Keratinocyte (primary cell): ENCODE measurements at regions not wholly inside any gene's neighbourhood (a gene's known extent, or its start where the extent isn't known, plus 50 kb on each side); places are given as distances from the start of the nearest gene placed in this dataset.

ENCODE experiments used
- DNase-seq: peaks from one replicate; pipeline ENCODE4 v3.0.0-alpha.2; 2011; ENCODE audit warnings: low read depth, missing footprints, low spot score
- FAIRE-seq: peaks from 2 replicates; lab custom pipeline; 2011; peaks lifted over from hg19 to GRCh38; lab: Jason Lieb, UNC
- H2AFZ ChIP-seq: 2 replicates; pipeline ENCODE4 v1.6.0; 2012; ENCODE audit warnings: low read length, control low read depth, inconsistent platforms; ENCODE audit not compliant: control insufficient read depth
- H3K27ac ChIP-seq: 2 replicates; pipeline ENCODE4 v1.5.1; 2011; ENCODE audit warnings: low read length; ENCODE audit not compliant: control insufficient read depth, insufficient read depth
- H3K27me3 ChIP-seq: 3 replicates; pipeline ENCODE4 v1.6.0; 2011; ENCODE audit warnings: low read length; ENCODE audit not compliant: control insufficient read depth, insufficient read depth; ENCODE audit errors: extremely low read depth
- H3K36me3 ChIP-seq, 2 experiments: 2 replicates in 1 of 2; 3 replicates in 1 of 2; pipeline ENCODE4 v1.5.1; 2011; ENCODE audit warnings: low read length in 2 of 2, mild to moderate bottlenecking in 1 of 2; ENCODE audit not compliant: control insufficient read depth in 2 of 2, insufficient read depth in 2 of 2; ENCODE audit errors: extremely low read depth in 1 of 2
- H3K4me1 ChIP-seq: 3 replicates; pipeline ENCODE4 v1.5.1; 2011; ENCODE audit warnings: low read length; ENCODE audit not compliant: control insufficient read depth, insufficient read depth; ENCODE audit errors: extremely low read depth
- H3K4me2 ChIP-seq: 3 replicates; pipeline ENCODE4 v1.6.0; 2011; ENCODE audit warnings: low read depth, low read length; ENCODE audit not compliant: control insufficient read depth, insufficient read depth; ENCODE audit errors: extremely low read depth
- H3K4me3 ChIP-seq, 3 experiments: fragments of 200-600 bp in 1 of 3; sonication (generic) in 1 of 3; 2 replicates in 2 of 3; 3 replicates in 1 of 3; pipeline ENCODE4 v1.5.1; 2011 to 2016; ENCODE audit warnings: low read length in 3 of 3, mild to moderate bottlenecking in 3 of 3, control low read depth in 2 of 3, inconsistent platforms in 1 of 3, low read depth in 1 of 3, mixed read lengths in 1 of 3, mixed run types in 1 of 3, moderate library complexity in 1 of 3; ENCODE audit not compliant: control insufficient read depth in 2 of 3, insufficient read depth in 2 of 3; ENCODE audit errors: extremely low read depth in 1 of 3
- H3K79me2 ChIP-seq: 2 replicates; pipeline ENCODE4 v1.6.0; 2012; ENCODE audit warnings: low read length; ENCODE audit not compliant: control insufficient read depth, insufficient read depth
- H3K9ac ChIP-seq: 3 replicates; pipeline ENCODE4 v1.6.0; 2011; ENCODE audit warnings: low read length; ENCODE audit not compliant: control insufficient read depth, insufficient read depth; ENCODE audit errors: extremely low read depth
- H3K9me1 ChIP-seq: 3 replicates; pipeline ENCODE4 v1.6.0; 2011; ENCODE audit warnings: low read length; ENCODE audit not compliant: control insufficient read depth, insufficient read depth; ENCODE audit errors: extremely low read depth
- H3K9me3 ChIP-seq: 2 replicates; pipeline ENCODE4 v1.5.1; 2012; ENCODE audit warnings: low read depth, low read length; ENCODE audit not compliant: control insufficient read depth
- H4K20me1 ChIP-seq: 3 replicates; pipeline ENCODE4 v1.6.0; 2011; ENCODE audit warnings: low read length; ENCODE audit not compliant: control insufficient read depth, insufficient read depth; ENCODE audit errors: extremely low read depth
- CTCF ChIP-seq, 3 experiments: IDR thresholded peaks in 1 of 3; conservative IDR thresholded peaks in 1 of 3; optimal IDR thresholded peaks in 1 of 3; 2 replicates in 2 of 3; 3 replicates in 1 of 3; pipeline versions ENCODE3 to v1.5.1; 2011; ENCODE audit warnings: low read length in 3 of 3, mild to moderate bottlenecking in 3 of 3, moderate library complexity in 2 of 3, control low read depth in 1 of 3, inconsistent platforms in 1 of 3; ENCODE audit not compliant: insufficient read depth in 2 of 3; ENCODE audit errors: extremely low read depth in 1 of 3
- EZH2 ChIP-seq: IDR thresholded peaks from one replicate; pipeline ENCODE4 v1.6.1; 2012; ENCODE audit warnings: inconsistent platforms, mild to moderate bottlenecking, low read length, moderate library complexity
- dilution Hi-C: fragments of 300-500 bp; cut with MboI; formaldehyde crosslinking; loops from one replicate; pipeline ENCODE4 v1.7.0; 2020; ENCODE audit warnings: low sequenced_read_pairs; ENCODE audit not compliant: extremely low pct_ligation_motif_present

- Histone ChIP-seq H3K79me2 (no peaks in the 10 kb centered on the region), H3K9me1 (no peaks in the 10 kb centered on the region), H2AFZ (no peak overlapping the region), H3K36me3 (no peaks in the 10 kb centered on the region), H4K20me1 (no peaks in the 10 kb centered on the region), H3K27me3 (peaks cover 3% of the 10 kb centered on the region), H3K27ac (no peak overlapping the region), H3K9ac (no peak overlapping the region), H3K4me2 (no peak overlapping the region), H3K9me3 (no peaks in the 10 kb centered on the region), H3K4me1 (no peaks in the 10 kb centered on the region), H3K4me3 (no peak overlapping the region)
- FAIRE-seq, result no peak
- dilution Hi-C loops, result no loop called here
- DNase-seq, result no peak
- no peak for TF ChIP-seq EZH2
- TF ChIP-seq CTCF (optimal IDR thresholded peaks at IDR 0.05 in 1 of 3, IDR thresholded peaks at IDR 0.05 in 1 of 3, conservative IDR thresholded peaks at IDR 0.05 in 1 of 3; ENCODE audit: extremely low read depth in 1 of 3, insufficient read depth in 2 of 3, low read length in 3 of 3), result no peak
Measured at GRCh38 chr6:137401088-137401487, 93.1 kb downstream of the OLIG3 start.

GRCh38 chr6:137399881-137400443 lies 94.2 kb downstream of the OLIG3 start:
- H3K9ac ChIP-seq, result no peak overlapping the region
- H2AFZ ChIP-seq, result no peak overlapping the region
- H3K4me1 ChIP-seq, result no peaks in the 10 kb centered on the region
- H3K9me1 ChIP-seq, result no peaks in the 10 kb centered on the region
- no peaks in the 10 kb centered on the region for H3K36me3 ChIP-seq
- no peak for DNase-seq
- H3K79me2 ChIP-seq, result no peaks in the 10 kb centered on the region
- no peak overlapping the region for H3K27ac ChIP-seq
- no peak overlapping the region for H3K4me3 ChIP-seq
- H3K27me3 ChIP-seq, result peaks cover 3% of the 10 kb centered on the region
- no peak for TF ChIP-seq EZH2
- TF ChIP-seq CTCF (optimal IDR thresholded peaks at IDR 0.05 in 1 of 3, IDR thresholded peaks at IDR 0.05 in 1 of 3, conservative IDR thresholded peaks at IDR 0.05 in 1 of 3; ENCODE audit: extremely low read depth in 1 of 3, insufficient read depth in 2 of 3, low read length in 3 of 3), result no peak
- no peak for FAIRE-seq
- no peaks in the 10 kb centered on the region for H3K9me3 ChIP-seq
- no peaks in the 10 kb centered on the region for H4K20me1 ChIP-seq
- H3K4me2 ChIP-seq, result no peak overlapping the region
- dilution Hi-C loops, result no loop called here
